GM12878 (cell line): ENCODE measurements at regions not wholly inside any gene's neighbourhood (a gene's known extent, or its start where the extent isn't known, plus 50 kb on each side); places are given as distances from the start of the nearest gene placed in this dataset.

ENCODE experiments used
- CBX3 ChIP-seq: fragments of 200-600 bp; sonication (generic); IDR thresholded peaks from 2 replicates; pipeline ENCODE4 v1.6.1; 2016; ENCODE audit warnings: low read depth, borderline replicate concordance
- CTCF ChIP-seq, 3 experiments: IDR thresholded peaks in 2 of 3; conservative IDR thresholded peaks in 1 of 3; 2 replicates each; pipeline ENCODE4 v1.5.1; 2011; ENCODE audit warnings: low read depth in 3 of 3, low read length in 3 of 3, mild to moderate bottlenecking in 3 of 3, control low read depth in 2 of 3, moderate library complexity in 2 of 3, inconsistent platforms in 1 of 3, mixed read lengths in 1 of 3; ENCODE audit not compliant: control insufficient read depth in 2 of 3, insufficient read depth in 1 of 3; ENCODE audit errors: extremely low read depth in 1 of 3
- EP300 ChIP-seq, 2 experiments: fragments of 150-350 bp in 1 of 2; IDR thresholded peaks; 2 replicates each; pipeline ENCODE4 v1.6.1; 2011 to 2012; ENCODE audit warnings: low read depth in 2 of 2, low read length in 2 of 2, borderline replicate concordance in 1 of 2, improper control_type of control experiment in 1 of 2, inconsistent platforms in 1 of 2; ENCODE audit not compliant: control insufficient read depth in 1 of 2
- JUND ChIP-seq: IDR thresholded peaks from 2 replicates; pipeline ENCODE4 v1.6.1; 2012; ENCODE audit warnings: low read depth, mild to moderate bottlenecking, low read length, improper control_type of control experiment, moderate library complexity
- LARP7 ChIP-seq: fragments of 450-650 bp; IDR thresholded peaks from 2 replicates; pipeline ENCODE4 v1.6.1; 2017; ENCODE audit warnings: mild to moderate bottlenecking
- MEF2A ChIP-seq: IDR thresholded peaks from 2 replicates; pipeline ENCODE4 v1.6.1; 2011; ENCODE audit warnings: low read depth, mild to moderate bottlenecking, low read length, moderate library complexity; ENCODE audit not compliant: insufficient read depth
- POLR2AphosphoS2 ChIP-seq: IDR thresholded peaks from 2 replicates; pipeline ENCODE4 v1.6.1; 2011; ENCODE audit warnings: low read depth, mild to moderate bottlenecking, low read length, improper control_type of control experiment, moderate library complexity
- RCOR1 ChIP-seq: conservative IDR thresholded peaks from 2 replicates; pipeline ENCODE4 v1.6.1; 2012; ENCODE audit warnings: low read depth, low read length, improper control_type of control experiment
- SKIL ChIP-seq: fragments of 450-650 bp; IDR thresholded peaks from 2 replicates; pipeline ENCODE4 v1.6.1; 2017; ENCODE audit warnings: mild to moderate bottlenecking, low read depth, inconsistent platforms; ENCODE audit not compliant: poor library complexity, severe bottlenecking
- ZNF207 ChIP-seq: fragments of 450-650 bp; IDR thresholded peaks from 2 replicates; pipeline ENCODE4 v1.6.1; 2014; ENCODE audit warnings: antibody characterized with exemption, mild to moderate bottlenecking, borderline replicate concordance
- ZNF24 ChIP-seq: fragments of 450-650 bp; IDR thresholded peaks from 2 replicates; pipeline ENCODE4 v1.6.1; 2017; ENCODE audit warnings: antibody characterized with exemption, mild to moderate bottlenecking
- ZNF274 ChIP-seq: IDR thresholded peaks from one replicate; pipeline ENCODE4 v1.8.0; 2011; ENCODE audit not compliant: insufficient read length, insufficient read depth
- ZNF384 ChIP-seq: IDR thresholded peaks from 2 replicates; pipeline ENCODE4 v1.6.1; 2012; ENCODE audit warnings: low read depth, mild to moderate bottlenecking, low read length, improper control_type of control experiment, borderline replicate concordance

DNA sequence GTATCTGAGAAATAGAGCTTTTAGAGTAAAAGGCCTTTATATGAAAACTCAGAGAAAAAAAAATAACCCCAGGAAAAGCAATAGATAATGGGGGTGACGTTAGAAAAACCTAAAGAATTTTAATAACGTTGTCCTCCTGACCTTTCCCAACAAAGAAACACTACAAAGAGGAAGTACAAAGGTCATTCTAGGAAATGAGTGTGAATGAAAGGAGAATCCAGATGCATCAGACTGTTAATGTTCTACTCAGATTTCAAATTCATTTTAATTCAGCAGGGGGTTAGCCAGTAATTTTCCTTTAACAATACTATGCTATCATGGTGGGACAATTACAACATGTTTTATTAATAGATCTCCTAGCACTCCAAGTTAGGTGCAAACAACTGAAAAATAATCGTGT is 73.8 kb upstream of the CDK1 start (continued):
- TF ChIP-seq ZNF207: no peak
- no peak for TF ChIP-seq CTCF (IDR thresholded peaks at IDR 0.05 in 2 of 3, conservative IDR thresholded peaks at IDR 0.05 in 1 of 3; ENCODE audit: control insufficient read depth in 2 of 3, extremely low read depth in 1 of 3, insufficient read depth in 1 of 3, low read depth in 3 of 3, low read length in 3 of 3)
- TF ChIP-seq EP300 (IDR thresholded peaks at IDR 0.05; ENCODE audit: borderline replicate concordance in 1 of 2, control insufficient read depth in 1 of 2, low read depth in 2 of 2, low read length in 2 of 2): no peak
- no peak for TF ChIP-seq ZNF24
- no peak for TF ChIP-seq JUND
- no peak for TF ChIP-seq LARP7
- TF ChIP-seq POLR2AphosphoS2: no peak
- no peak for TF ChIP-seq ZNF384
- TF ChIP-seq CBX3: no peak
- no peak for TF ChIP-seq ZNF274
- TF ChIP-seq RCOR1: no peak
- TF ChIP-seq SKIL: no peak
- no peak for TF ChIP-seq MEF2A
